OCI-LY1 (cell line): ENCODE measurements at regions not wholly inside any gene's neighbourhood (a gene's known extent, or its start where the extent isn't known, plus 50 kb on each side); places are given as distances from the start of the nearest gene placed in this dataset.

Experiments
- EZH2 ChIP-seq: fragments of 200-600 bp; sonication (generic), shearing (Covaris generic); IDR thresholded peaks from 2 replicates; pipeline ENCODE4 v1.8.0; 2017; ENCODE audit warnings: borderline replicate concordance, mixed run types, mild to moderate bottlenecking, antibody characterized with exemption, low read length, moderate library complexity, mixed read lengths
- TF ChIP-seq, protein P1 (sequence below): fragments of 200-600 bp; sonication (generic), shearing (Covaris generic); IDR thresholded peaks from 2 replicates; pipeline ENCODE4 v1.5.1; 2017; ENCODE audit warnings: mild to moderate bottlenecking, antibody characterized with exemption, low read length, moderate library complexity, mixed read lengths

GRCh38 chr5:5006548-5006947, 133.6 kb upstream of the ADAMTS16 start:
- no peak for TF ChIP-seq EZH2
- TF ChIP-seq, protein P1, sequence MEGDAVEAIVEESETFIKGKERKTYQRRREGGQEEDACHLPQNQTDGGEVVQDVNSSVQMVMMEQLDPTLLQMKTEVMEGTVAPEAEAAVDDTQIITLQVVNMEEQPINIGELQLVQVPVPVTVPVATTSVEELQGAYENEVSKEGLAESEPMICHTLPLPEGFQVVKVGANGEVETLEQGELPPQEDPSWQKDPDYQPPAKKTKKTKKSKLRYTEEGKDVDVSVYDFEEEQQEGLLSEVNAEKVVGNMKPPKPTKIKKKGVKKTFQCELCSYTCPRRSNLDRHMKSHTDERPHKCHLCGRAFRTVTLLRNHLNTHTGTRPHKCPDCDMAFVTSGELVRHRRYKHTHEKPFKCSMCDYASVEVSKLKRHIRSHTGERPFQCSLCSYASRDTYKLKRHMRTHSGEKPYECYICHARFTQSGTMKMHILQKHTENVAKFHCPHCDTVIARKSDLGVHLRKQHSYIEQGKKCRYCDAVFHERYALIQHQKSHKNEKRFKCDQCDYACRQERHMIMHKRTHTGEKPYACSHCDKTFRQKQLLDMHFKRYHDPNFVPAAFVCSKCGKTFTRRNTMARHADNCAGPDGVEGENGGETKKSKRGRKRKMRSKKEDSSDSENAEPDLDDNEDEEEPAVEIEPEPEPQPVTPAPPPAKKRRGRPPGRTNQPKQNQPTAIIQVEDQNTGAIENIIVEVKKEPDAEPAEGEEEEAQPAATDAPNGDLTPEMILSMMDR, result no peak
